ENCODE measurements at regions not wholly inside any gene's neighbourhood (a gene's known extent, or its start where the extent isn't known, plus 50 kb on each side); places are given as distances from the start of the nearest gene placed in this dataset.

DNA sequence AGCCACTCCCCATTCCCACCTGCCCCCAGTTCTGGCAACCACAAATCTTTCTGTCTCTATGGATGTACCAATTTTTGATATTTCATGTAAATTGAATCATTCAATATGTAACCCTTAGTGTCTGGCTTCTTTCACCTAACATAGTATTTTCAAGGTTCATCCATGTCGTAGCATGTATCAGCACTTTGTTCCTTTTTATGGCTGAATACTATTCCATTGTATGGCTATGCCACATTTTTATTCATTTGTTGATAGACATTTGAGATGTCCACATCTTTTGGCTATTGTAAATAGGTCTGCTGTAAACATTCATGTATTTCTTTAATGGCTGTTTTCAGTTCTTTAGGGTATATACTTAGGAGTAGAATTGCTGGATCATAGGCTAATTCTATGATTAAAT lies 270.5 kb downstream of the FGFR2 start:
- TF ChIP-seq POLR2A (IDR thresholded peaks at IDR 0.05): no peak
- TF ChIP-seq, protein P1, sequence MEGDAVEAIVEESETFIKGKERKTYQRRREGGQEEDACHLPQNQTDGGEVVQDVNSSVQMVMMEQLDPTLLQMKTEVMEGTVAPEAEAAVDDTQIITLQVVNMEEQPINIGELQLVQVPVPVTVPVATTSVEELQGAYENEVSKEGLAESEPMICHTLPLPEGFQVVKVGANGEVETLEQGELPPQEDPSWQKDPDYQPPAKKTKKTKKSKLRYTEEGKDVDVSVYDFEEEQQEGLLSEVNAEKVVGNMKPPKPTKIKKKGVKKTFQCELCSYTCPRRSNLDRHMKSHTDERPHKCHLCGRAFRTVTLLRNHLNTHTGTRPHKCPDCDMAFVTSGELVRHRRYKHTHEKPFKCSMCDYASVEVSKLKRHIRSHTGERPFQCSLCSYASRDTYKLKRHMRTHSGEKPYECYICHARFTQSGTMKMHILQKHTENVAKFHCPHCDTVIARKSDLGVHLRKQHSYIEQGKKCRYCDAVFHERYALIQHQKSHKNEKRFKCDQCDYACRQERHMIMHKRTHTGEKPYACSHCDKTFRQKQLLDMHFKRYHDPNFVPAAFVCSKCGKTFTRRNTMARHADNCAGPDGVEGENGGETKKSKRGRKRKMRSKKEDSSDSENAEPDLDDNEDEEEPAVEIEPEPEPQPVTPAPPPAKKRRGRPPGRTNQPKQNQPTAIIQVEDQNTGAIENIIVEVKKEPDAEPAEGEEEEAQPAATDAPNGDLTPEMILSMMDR (IDR thresholded peaks at IDR 0.05): no peak
